Osteoblast (primary cell): ENCODE measurements at regions not wholly inside any gene's neighbourhood (a gene's known extent, or its start where the extent isn't known, plus 50 kb on each side); places are given as distances from the start of the nearest gene placed in this dataset.

Experiments used
- DNase-seq: peaks from one replicate; pipeline ENCODE4 v3.0.0; 2011; ENCODE audit warnings: low spot score, mixed read lengths; ENCODE audit not compliant: insufficient read length; ENCODE audit errors: missing footprints
- H2AFZ ChIP-seq: 2 replicates; pipeline ENCODE4 v1.6.0; 2011; ENCODE audit warnings: mild to moderate bottlenecking, low read length
- H3K27ac ChIP-seq: 2 replicates; pipeline ENCODE4 v1.5.1; 2011; ENCODE audit warnings: mild to moderate bottlenecking, low read depth, low read length, moderate library complexity
- H3K27me3 ChIP-seq: 2 replicates; pipeline ENCODE4 v1.6.0; 2012; ENCODE audit warnings: mild to moderate bottlenecking, control low read depth, inconsistent platforms, low read length, moderate library complexity; ENCODE audit not compliant: insufficient read depth
- H3K36me3 ChIP-seq: 2 replicates; pipeline ENCODE4 v1.5.1; 2011; ENCODE audit warnings: mild to moderate bottlenecking, low read length, control low read depth, moderate library complexity; ENCODE audit not compliant: insufficient read depth
- H3K4me1 ChIP-seq: 2 replicates; pipeline ENCODE4 v1.5.1; 2011; ENCODE audit warnings: mild to moderate bottlenecking, low read length, control low read depth, moderate library complexity; ENCODE audit not compliant: insufficient read depth
- H3K4me2 ChIP-seq: 2 replicates; pipeline ENCODE4 v1.6.0; 2011; ENCODE audit warnings: mild to moderate bottlenecking, low read length; ENCODE audit not compliant: insufficient read depth
- H3K4me3 ChIP-seq: fragments of 200-600 bp; sonication (generic); 3 replicates; pipeline ENCODE4 v1.5.1; 2012; ENCODE audit warnings: mild to moderate bottlenecking, low read length, inconsistent platforms; ENCODE audit not compliant: insufficient read depth
- H3K79me2 ChIP-seq: 2 replicates; pipeline ENCODE4 v1.6.0; 2012; ENCODE audit warnings: mild to moderate bottlenecking, low read length, control low read depth, inconsistent platforms; ENCODE audit not compliant: insufficient read depth
- H3K9me3 ChIP-seq: 2 replicates; pipeline ENCODE4 v1.5.1; 2011; ENCODE audit warnings: low read depth, low read length, control low read depth
- H4K20me1 ChIP-seq: 2 replicates; pipeline ENCODE4 v1.6.0; 2012; ENCODE audit warnings: mild to moderate bottlenecking, low read length, control low read depth; ENCODE audit not compliant: insufficient read depth
- TF ChIP-seq, protein P1 (sequence below): IDR thresholded peaks from 2 replicates; pipeline ENCODE4 v1.5.1; 2011; ENCODE audit warnings: mild to moderate bottlenecking, low read depth, low read length, moderate library complexity; ENCODE audit errors: extremely low read depth

DNA sequence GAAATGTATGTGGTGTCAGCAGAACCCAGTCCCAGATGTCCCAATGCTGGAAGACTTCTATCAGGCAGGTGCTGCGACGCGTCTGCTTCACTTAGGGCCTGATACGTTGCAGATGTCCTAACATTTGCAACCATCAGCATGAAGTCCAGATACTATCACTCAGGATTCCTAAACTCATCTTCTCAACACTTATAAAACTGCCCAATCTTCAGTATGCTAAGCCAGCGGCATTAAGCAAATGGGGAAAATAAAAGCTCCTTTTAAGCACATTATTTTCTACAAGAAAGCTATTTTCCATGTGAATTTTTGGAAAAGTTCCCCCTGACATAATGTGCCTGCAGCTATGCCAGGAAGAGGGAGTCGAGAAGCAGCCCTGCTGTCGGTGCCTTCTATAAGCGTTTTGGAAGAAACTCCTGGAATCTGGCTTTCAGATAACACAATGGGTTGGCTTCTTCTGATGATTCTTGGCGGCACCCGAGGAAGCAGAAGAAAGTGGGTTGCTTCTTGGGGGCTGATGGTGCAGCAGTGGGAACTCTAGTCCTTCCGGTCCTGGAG lies 60.7 kb upstream of the ITGA6 start:
- Histone ChIP-seq H3K79me2 (no peaks in the 10 kb centered on the region), H3K27ac (no peak overlapping the region), H4K20me1 (no peaks in the 10 kb centered on the region), H3K4me2 (no peak overlapping the region), H3K4me1 (no peaks in the 10 kb centered on the region), H3K9me3 (peaks cover 3% of the 10 kb centered on the region), H3K27me3 (no peaks in the 10 kb centered on the region), H3K4me3 (no peak overlapping the region), H2AFZ (no peak overlapping the region), H3K36me3 (no peaks in the 10 kb centered on the region)
- TF ChIP-seq, protein P1, sequence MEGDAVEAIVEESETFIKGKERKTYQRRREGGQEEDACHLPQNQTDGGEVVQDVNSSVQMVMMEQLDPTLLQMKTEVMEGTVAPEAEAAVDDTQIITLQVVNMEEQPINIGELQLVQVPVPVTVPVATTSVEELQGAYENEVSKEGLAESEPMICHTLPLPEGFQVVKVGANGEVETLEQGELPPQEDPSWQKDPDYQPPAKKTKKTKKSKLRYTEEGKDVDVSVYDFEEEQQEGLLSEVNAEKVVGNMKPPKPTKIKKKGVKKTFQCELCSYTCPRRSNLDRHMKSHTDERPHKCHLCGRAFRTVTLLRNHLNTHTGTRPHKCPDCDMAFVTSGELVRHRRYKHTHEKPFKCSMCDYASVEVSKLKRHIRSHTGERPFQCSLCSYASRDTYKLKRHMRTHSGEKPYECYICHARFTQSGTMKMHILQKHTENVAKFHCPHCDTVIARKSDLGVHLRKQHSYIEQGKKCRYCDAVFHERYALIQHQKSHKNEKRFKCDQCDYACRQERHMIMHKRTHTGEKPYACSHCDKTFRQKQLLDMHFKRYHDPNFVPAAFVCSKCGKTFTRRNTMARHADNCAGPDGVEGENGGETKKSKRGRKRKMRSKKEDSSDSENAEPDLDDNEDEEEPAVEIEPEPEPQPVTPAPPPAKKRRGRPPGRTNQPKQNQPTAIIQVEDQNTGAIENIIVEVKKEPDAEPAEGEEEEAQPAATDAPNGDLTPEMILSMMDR = no peak
- DNase-seq = no peak

DNA sequence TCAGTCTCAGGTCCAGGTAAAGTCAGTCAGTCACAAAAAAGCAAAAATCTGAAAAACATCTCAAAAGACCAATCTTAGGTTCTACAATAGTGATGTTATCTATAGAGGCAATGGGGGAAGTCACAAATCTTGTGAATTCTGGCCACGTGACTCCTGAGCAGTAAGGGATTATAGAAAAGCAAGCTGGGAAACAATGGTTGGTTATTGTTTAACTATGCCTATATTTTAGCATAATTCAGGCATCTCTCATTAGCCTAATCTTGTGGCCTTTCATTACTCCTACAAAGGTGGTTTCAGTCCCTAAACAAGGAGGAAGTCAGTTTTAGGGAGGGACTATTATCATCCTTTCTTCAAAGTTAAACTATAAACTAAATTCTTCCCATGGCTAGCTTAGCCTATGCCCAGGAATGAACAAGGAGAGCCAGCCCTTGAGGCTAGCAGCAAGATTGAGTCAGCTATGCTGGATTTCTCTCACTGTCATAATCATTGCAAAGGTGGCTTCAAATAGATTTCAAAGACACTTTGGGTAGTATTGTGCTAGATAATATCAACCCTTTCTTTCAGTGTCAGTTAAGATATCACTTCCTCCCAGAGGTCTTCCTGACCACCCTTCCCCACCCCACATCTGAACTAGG lies 56.4 kb upstream of the ITGA6 start:
- Histone ChIP-seq H4K20me1 (no peaks in the 10 kb centered on the region), H3K27ac (no peak overlapping the region), H3K4me3 (no peak overlapping the region), H3K4me1 (peaks cover 4% of the 10 kb centered on the region), H3K4me2 (no peak overlapping the region), H2AFZ (no peak overlapping the region), H3K9me3 (peaks cover 3% of the 10 kb centered on the region), H3K36me3 (no peaks in the 10 kb centered on the region), H3K79me2 (no peaks in the 10 kb centered on the region), H3K27me3 (no peaks in the 10 kb centered on the region)
- DNase-seq = no peak
- TF ChIP-seq, protein P1 = no peak

DNA sequence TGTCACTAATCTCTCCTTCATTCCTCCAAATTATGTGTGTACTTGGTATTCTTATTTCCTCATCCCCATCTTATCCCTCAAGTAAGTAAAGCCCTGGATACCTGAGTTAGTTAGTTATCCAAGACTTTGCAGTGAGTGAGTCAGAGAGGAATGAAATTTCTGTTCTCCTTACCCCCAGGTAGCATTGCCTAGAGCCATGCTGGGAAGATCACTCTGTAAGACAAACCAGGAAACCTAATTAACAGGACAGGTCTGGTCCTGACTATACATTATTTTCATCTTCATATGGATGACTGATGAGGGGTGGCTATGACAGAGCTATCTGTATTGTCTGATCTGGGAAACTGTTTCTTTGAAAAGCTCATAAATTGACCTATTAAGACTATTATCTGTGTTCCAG lies 55.0 kb upstream of the ITGA6 start:
- H4K20me1 ChIP-seq = no peaks in the 10 kb centered on the region
- peaks cover 3% of the 10 kb centered on the region for H3K9me3 ChIP-seq
- no peak for DNase-seq
- no peak overlapping the region for H2AFZ ChIP-seq
- no peak overlapping the region for H3K27ac ChIP-seq
- TF ChIP-seq, protein P1 = no peak
- H3K79me2 ChIP-seq = no peaks in the 10 kb centered on the region
- no peak overlapping the region for H3K4me2 ChIP-seq
- H3K4me3 ChIP-seq = no peak overlapping the region
- H3K27me3 ChIP-seq = no peaks in the 10 kb centered on the region
- no peaks in the 10 kb centered on the region for H3K36me3 ChIP-seq
- H3K4me1 ChIP-seq = peaks cover 4% of the 10 kb centered on the region

DNA sequence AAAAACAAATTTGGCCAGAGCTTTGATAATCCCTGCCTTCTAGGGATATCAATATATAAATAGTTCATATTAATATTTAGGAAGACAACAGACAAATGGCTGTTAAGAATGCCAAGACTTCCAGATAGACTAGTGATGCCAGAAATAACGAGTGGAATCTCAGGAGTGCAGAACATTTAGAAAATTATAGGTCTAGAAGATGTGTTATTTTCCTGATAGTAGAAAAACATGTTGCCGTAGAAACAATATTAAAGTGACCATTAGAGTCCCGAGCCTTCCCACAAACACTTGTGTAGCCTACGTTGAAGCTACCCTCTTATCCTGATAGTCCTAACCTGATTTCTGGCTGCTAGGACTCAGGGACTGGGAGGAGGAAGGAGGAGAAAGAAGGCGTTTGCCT lies 54.3 kb upstream of the ITGA6 start:
- TF ChIP-seq, protein P1 = no peak
- H3K27ac ChIP-seq = no peak overlapping the region
- H3K27me3 ChIP-seq = no peaks in the 10 kb centered on the region
- no peak for DNase-seq
- H3K9me3 ChIP-seq = peaks cover 3% of the 10 kb centered on the region
- H3K79me2 ChIP-seq = no peaks in the 10 kb centered on the region
- peaks cover 4% of the 10 kb centered on the region for H3K4me1 ChIP-seq
- H3K36me3 ChIP-seq = no peaks in the 10 kb centered on the region
- H2AFZ ChIP-seq = no peak overlapping the region
- H4K20me1 ChIP-seq = no peaks in the 10 kb centered on the region
- no peak overlapping the region for H3K4me3 ChIP-seq
- no peak overlapping the region for H3K4me2 ChIP-seq
